ENCODE measurements at regions not wholly inside any gene's neighbourhood (a gene's known extent, or its start where the extent isn't known, plus 50 kb on each side); places are given as distances from the start of the nearest gene placed in this dataset.

DNA sequence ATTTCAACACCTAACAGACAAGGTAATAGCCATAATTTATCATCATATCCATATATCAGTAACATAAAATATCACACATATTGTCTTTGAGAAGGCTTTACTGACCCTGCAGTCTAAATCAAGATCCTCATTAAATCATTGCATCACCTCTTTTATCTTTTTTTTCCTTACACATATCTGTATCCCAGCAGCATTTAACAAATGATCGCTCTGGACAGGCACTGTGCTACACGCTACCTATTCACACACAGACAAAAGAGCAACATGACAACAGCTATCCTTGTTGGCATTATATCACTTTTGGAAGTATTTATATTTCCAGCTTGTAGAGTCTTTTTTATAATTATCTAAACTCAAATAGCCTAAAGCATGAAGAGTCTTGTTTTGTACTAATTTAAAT is 73.3 kb upstream of the NBEA start:
- Mint-ChIP-seq H3K4me3 (no peak overlapping the region), H3K36me3 (no peaks in the 10 kb centered on the region), H3K27ac (no peak overlapping the region), H3K9me3 (no peaks in the 10 kb centered on the region), H3K4me1 (no peaks in the 10 kb centered on the region), H3K27me3 (peaks cover 1% of the 10 kb centered on the region)

DNA sequence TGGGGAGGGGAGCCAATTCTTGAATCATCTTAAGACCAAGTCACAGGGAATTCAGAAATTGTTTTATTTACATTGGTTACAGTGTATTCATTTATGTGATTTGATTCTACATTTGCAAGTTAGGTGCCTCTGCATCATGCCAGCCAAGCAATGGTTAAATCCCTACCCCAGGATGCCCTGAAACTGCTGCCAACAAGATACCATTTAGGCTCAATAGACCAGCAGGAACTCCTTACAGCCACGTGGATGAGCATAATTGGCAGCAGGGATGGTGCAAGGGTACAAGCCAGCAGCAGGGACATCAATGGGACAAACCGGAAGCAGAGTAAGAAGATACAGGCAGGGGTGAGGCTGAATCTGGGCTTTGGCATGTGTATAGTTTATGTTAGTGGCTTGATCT is 72.4 kb upstream of the NBEA start:
- peaks cover 1% of the 10 kb centered on the region for H3K27me3 Mint-ChIP-seq
- H3K36me3 Mint-ChIP-seq: no peaks in the 10 kb centered on the region
- H3K9me3 Mint-ChIP-seq: no peaks in the 10 kb centered on the region
- H3K4me3 Mint-ChIP-seq: no peak overlapping the region
- H3K27ac Mint-ChIP-seq: no peak overlapping the region
- H3K4me1 Mint-ChIP-seq: no peaks in the 10 kb centered on the region

DNA sequence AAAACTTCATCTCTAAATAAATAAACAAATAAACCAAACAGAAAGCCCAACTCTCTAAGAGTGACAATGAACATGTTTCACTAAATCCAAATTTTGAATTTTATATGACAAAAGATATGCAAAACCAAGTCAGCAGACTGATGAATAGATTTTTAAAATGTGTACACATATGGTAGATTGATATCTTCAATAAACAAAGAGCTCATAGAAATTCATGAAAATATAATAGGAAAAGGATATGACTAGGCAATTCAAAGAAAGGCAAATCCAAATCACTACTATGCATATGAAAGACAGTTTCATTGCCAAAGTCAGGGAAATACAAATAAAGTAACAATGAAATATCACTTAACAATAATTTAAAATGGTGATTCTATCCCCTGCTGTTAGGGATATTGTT is 63.7 kb upstream of the NBEA start:
- no peak overlapping the region for H3K27ac Mint-ChIP-seq
- no peaks in the 10 kb centered on the region for H3K9me3 Mint-ChIP-seq
- H3K36me3 Mint-ChIP-seq: no peaks in the 10 kb centered on the region
- H3K27me3 Mint-ChIP-seq: no peaks in the 10 kb centered on the region
- no peak overlapping the region for H3K4me3 Mint-ChIP-seq
- no peaks in the 10 kb centered on the region for H3K4me1 Mint-ChIP-seq

DNA sequence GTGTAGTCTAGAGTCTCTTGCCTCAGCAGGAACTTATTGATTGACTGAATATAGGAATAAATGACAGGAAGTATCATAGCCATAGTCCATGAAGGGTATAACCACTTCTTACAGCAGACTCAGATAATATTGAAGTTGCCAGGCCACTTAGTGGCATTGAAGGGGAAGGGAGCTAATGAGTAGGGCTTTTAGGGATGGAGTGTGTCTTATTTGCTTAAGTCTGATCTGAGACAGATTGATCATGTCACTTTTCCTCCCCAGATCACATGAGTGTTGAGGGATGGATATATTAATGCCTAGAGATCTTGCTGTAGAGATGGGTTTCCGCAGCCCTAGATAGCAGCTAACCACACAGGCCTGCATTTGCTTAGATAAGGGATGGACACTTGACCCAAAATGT is 62.2 kb upstream of the NBEA start:
- Mint-ChIP-seq H3K4me3 (no peak overlapping the region), H3K36me3 (no peaks in the 10 kb centered on the region), H3K9me3 (no peaks in the 10 kb centered on the region), H3K27me3 (no peaks in the 10 kb centered on the region), H3K27ac (no peak overlapping the region), H3K4me1 (no peaks in the 10 kb centered on the region)

DNA sequence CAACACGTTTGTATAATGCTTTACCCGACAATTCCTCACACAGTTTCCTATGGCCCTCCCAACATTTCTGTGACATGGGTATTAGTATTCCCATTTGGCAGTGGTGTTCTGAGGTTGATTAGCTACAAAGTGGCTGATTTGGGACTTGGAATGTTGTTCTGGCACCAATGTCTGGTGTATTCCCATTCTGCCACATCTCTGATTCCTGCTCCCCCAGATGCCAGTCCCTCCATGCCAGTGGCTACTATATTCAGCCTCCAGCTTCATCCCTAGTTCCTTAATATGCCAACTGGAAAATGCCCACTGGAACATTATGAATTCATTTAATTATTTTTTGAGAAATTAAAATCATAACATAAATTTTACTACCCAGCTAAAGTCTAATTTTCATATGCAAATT is 60.6 kb upstream of the NBEA start:
- Mint-ChIP-seq H3K27me3 (no peaks in the 10 kb centered on the region), H3K36me3 (no peaks in the 10 kb centered on the region), H3K4me3 (no peak overlapping the region), H3K9me3 (no peaks in the 10 kb centered on the region), H3K4me1 (no peaks in the 10 kb centered on the region), H3K27ac (no peak overlapping the region)

DNA sequence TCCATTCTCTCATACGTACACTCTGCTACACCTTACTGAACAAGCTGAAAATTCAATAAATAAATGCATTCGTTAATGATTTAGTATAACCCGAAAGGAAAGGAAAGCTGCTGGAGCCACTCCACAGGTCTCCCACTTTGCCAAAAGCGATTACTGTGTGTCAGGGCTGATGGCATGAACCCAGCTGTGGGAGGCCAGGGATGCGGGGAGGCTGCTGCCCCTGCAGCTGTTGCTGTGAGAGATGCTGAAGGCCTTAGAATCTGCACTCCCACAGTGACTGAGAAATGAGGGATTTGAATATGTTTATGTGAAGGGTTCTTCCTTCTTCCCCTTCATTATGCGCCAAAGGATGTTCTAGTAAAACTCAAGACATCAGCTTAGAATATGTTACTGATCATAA is 58.7 kb upstream of the NBEA start:
- no peaks in the 10 kb centered on the region for H3K36me3 Mint-ChIP-seq
- H3K9me3 Mint-ChIP-seq: no peaks in the 10 kb centered on the region
- no peaks in the 10 kb centered on the region for H3K27me3 Mint-ChIP-seq
- H3K4me1 Mint-ChIP-seq: no peaks in the 10 kb centered on the region
- no peak overlapping the region for H3K4me3 Mint-ChIP-seq
- H3K27ac Mint-ChIP-seq: no peak overlapping the region

GRCh38 chr13:34884366-34884765 is 57.7 kb upstream of the NBEA start:
- no peaks in the 10 kb centered on the region for H3K36me3 Mint-ChIP-seq
- no peaks in the 10 kb centered on the region for H3K9me3 Mint-ChIP-seq
- no peaks in the 10 kb centered on the region for H3K4me1 Mint-ChIP-seq
- H3K27ac Mint-ChIP-seq: no peak overlapping the region
- no peaks in the 10 kb centered on the region for H3K27me3 Mint-ChIP-seq
- H3K4me3 Mint-ChIP-seq: no peak overlapping the region

DNA sequence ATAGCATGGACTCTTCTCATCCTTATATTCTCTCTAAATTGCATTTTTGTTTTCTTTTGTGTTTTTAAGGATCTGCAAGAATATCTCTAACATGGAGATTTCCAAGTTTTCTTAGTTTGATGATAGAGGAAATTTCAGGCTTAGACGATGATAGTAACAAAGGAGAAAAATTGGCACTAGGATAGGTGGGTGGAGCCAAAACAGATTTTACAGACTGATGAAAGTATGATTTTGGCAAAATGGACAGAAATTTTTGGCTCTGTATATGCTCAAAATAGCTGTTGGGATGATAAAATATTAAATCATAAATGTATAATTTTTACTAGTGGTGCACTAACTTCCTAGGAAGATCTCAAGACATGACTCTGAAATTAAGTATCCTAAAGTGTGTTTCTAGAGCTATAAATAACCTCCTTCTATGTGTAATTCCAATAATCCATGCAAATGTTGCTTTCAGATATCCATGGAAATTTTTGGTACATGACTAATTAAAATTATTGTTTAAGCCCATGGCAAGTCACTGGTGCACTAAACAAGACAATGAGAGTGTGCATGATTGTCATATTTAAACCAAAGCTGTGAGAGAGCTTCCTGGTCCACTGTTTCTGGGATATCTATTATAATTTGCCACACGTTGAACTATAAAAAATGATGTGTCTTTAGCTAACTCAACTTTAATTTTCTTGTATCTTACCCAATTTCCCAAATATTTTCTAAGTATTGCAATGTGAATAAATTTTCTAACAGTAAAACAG is 55.8 kb upstream of the NBEA start:
- no peaks in the 10 kb centered on the region for H3K27me3 Mint-ChIP-seq
- no peaks in the 10 kb centered on the region for H3K9me3 Mint-ChIP-seq
- no peaks in the 10 kb centered on the region for H3K36me3 Mint-ChIP-seq
- no peak overlapping the region for H3K27ac Mint-ChIP-seq
- H3K4me1 Mint-ChIP-seq: no peaks in the 10 kb centered on the region
- H3K4me3 Mint-ChIP-seq: no peak overlapping the region

GRCh38 chr13:34886987-34887386 is 55.1 kb upstream of the NBEA start:
- Mint-ChIP-seq H3K36me3 (no peaks in the 10 kb centered on the region), H3K4me3 (no peak overlapping the region), H3K27me3 (no peaks in the 10 kb centered on the region), H3K9me3 (no peaks in the 10 kb centered on the region), H3K27ac (no peak overlapping the region), H3K4me1 (no peaks in the 10 kb centered on the region)
